Heart right ventricle (tissue), 16 donors: ENCODE measurements at regions not wholly inside any gene's neighbourhood (a gene's known extent, or its start where the extent isn't known, plus 50 kb on each side); places are given as distances from the start of the nearest gene placed in this dataset.

Source experiments
- ATAC-seq, 8 donors: fragments of 200-7000 bp; cut with Tn5 transposase; one replicate each; pipeline ENCODE4 v1.9.1; 2020; ENCODE audit warnings: mild to moderate bottlenecking in 8 of 8, moderate library complexity in 8 of 8, moderate number of reproducible peaks in 1 of 8
- DNase-seq, 2 donors: peaks; one replicate each; pipeline ENCODE4 v3.0.0-alpha.2; 2020
- H3K27ac ChIP-seq, 10 donors: fragments of 200-600 bp; sonication (generic) in 2 of 10; one replicate each; pipeline versions ENCODE4 v1.5.0 to v1.8.0; 2020 to 2022; ENCODE audit warnings: mild to moderate bottlenecking in 3 of 10
- H3K27me3 ChIP-seq, 7 donors: fragments of 200-600 bp; one replicate each; pipeline ENCODE4 v1.8.0; 2021 to 2022; ENCODE audit warnings: mild to moderate bottlenecking in 2 of 7
- H3K36me3 ChIP-seq, 9 donors: fragments of 200-600 bp; sonication (generic) in 1 of 9; one replicate each; pipeline versions ENCODE4 v1.5.0 to v1.8.0; 2020 to 2022; ENCODE audit warnings: mild to moderate bottlenecking in 2 of 9
- H3K4me1 ChIP-seq, 9 donors: fragments of 200-600 bp; sonication (generic) in 1 of 9; one replicate each; pipeline versions ENCODE4 v1.5.0 to v1.8.0; 2020 to 2022; ENCODE audit warnings: mild to moderate bottlenecking in 4 of 9
- H3K4me3 ChIP-seq, 10 donors: fragments of 200-600 bp; sonication (generic) in 2 of 10; one replicate each; pipeline versions ENCODE4 v1.5.0 to v1.8.0; 2020 to 2022; ENCODE audit warnings: mild to moderate bottlenecking in 7 of 10, moderate library complexity in 2 of 10
- H3K9me3 ChIP-seq, 11 donors: fragments of 200-600 bp in 10 of 11; sonication (generic) in 2 of 11; one replicate each; pipeline versions ENCODE4 v1.5.0 to v1.8.0; 2013 to 2022; ENCODE audit warnings: mild to moderate bottlenecking in 2 of 11, control low read depth in 1 of 11, moderate library complexity in 1 of 11
- CTCF ChIP-seq, 9 donors: fragments of 200-600 bp; sonication (generic) in 2 of 9; IDR thresholded peaks; one replicate each; pipeline versions ENCODE4 v1.5.0 to v1.8.0; 2021 to 2022; ENCODE audit warnings: antibody characterized with exemption in 9 of 9, mild to moderate bottlenecking in 5 of 9, moderate library complexity in 1 of 9
- WGBS, 2 donors: extraction: QIAGEN DNeasy Blood & Tissue Kit; methylation state at CpG; one replicate each; pipeline ENCODE4 v1.1.7; 2013; ENCODE audit warnings: inconsistent platforms in 1 of 2; 5-methylcytosine and 5-hydroxymethylcytosine counted together
- intact Hi-C, 10 donors: fragments of 100-400 bp; cut with DNase I; formaldehyde crosslinking; loops; one replicate each; pipeline versions ENCODE4 v1.11.1 to v1.14.2; 2022
- donor health status: Arrhythmogenic right ventricular cardiomyopathy.
- donor health status: ischemic (EF 13 %, LVEDD 7.1; RV severe dilation, severe dysfunction).
- donor health status: healthy with polysubstance abuse.
- donor health status: DM: no; HTN: yes; CAD: no.
- donor health status: DM: no; HTN: no; CAD: no.
- donor health status: ischemic (EF 25% LVEDD 6.9; RV normal size, moderate dysfunction).
- donor health status: ischemic (EF 25% LVEDD 5.7; RV mildly dilated, moderate dysfunction).
- donor health status: healthy.
- donor health status: DM: yes; HTN: yes; CAD: no.
- donor health status: Ischemic cardiomyopathy.
- donor health status: ischemic (EF 35%, LVEDD 5.7; RV mildly dilated, moderate dysfunction).
- donor health status: nonischemic (EF 11% LVEDD 7.7; RV severe dilation, severe dysfunction).
- donor health status: DM: yes; HTN: yes; CAD: no.
- donor health status: PGD.
- donor health status: ischemic (EF 29% LVEDD 5.4; RV normal size, mild dysfunction).
- donor health status: nonischemic (EF 23%, LVEDD 6.1; RV moderate dilation, normal function).

- no peak for DNase-seq
- Histone ChIP-seq H3K9me3 (peaks cover 0 to 4% (median 0%) of the 10 kb centered on the region in 11 donors), H3K36me3 (no peaks in the 10 kb centered on the region), H3K4me3 (no peak overlapping the region), H3K4me1 (no peaks in the 10 kb centered on the region), H3K27me3 (no peaks in the 10 kb centered on the region), H3K27ac (no peak overlapping the region)
- no peak for TF ChIP-seq CTCF (IDR thresholded peaks at IDR 0.05)
- WGBS, 2 donors: 81 to 88% methylated on average over 1 of the region's 1 CpG
- ATAC-seq: no peak
- intact Hi-C loops: no loop called here
Measured at GRCh38 chr13:72113076-72113475, 246.1 kb upstream of the DACH1 start.

GRCh38 chr13:72112216-72112615, 245.2 kb upstream of the DACH1 start:
- 86% methylated on average over 2 of the region's 2 CpGs for WGBS, 2 donors

GRCh38 chr13:72109863-72110262, 242.9 kb upstream of the DACH1 start:
- no peak for TF ChIP-seq CTCF (IDR thresholded peaks at IDR 0.05)
- no peaks in the 10 kb centered on the region for H3K27me3 ChIP-seq
- H3K9me3 ChIP-seq: peaks cover 0 to 9% (median 0%) of the 10 kb centered on the region in 11 donors
- DNase-seq (no peak), ATAC-seq (no peak)
- no peaks in the 10 kb centered on the region for H3K4me1 ChIP-seq
- H3K4me3 ChIP-seq: no peak overlapping the region
- 88 to 91% methylated on average over 4 of the region's 4 CpGs for WGBS, 2 donors
- no peak overlapping the region for H3K27ac ChIP-seq
- no peaks in the 10 kb centered on the region for H3K36me3 ChIP-seq
- intact Hi-C loops: no loop called here

More at GRCh38 chr13:72112216-72112615, 245.2 kb upstream of the DACH1 start:
- ATAC-seq (no peak), DNase-seq (no peak)
- Histone ChIP-seq H3K27ac (no peak overlapping the region), H3K4me3 (no peak overlapping the region), H3K36me3 (no peaks in the 10 kb centered on the region), H3K4me1 (no peaks in the 10 kb centered on the region), H3K9me3 (peaks cover 0 to 4% (median 0%) of the 10 kb centered on the region in 11 donors), H3K27me3 (no peaks in the 10 kb centered on the region)
- intact Hi-C loops: no loop called here
- no peak for TF ChIP-seq CTCF (IDR thresholded peaks at IDR 0.05)

- TF ChIP-seq CTCF (IDR thresholded peaks at IDR 0.05): no peak
- no peak overlapping the region for H3K27ac ChIP-seq
- H3K36me3 ChIP-seq: no peaks in the 10 kb centered on the region
- ATAC-seq: no peak
- DNase-seq: no peak
- no peaks in the 10 kb centered on the region for H3K4me1 ChIP-seq
- peaks cover 0 to 9% (median 0%) of the 10 kb centered on the region in 11 donors for H3K9me3 ChIP-seq
- 88 to 93% methylated on average over 1 of the region's 1 CpG for WGBS, 2 donors
- no peak overlapping the region for H3K4me3 ChIP-seq
- H3K27me3 ChIP-seq: no peaks in the 10 kb centered on the region
- intact Hi-C loops: no loop called here
Measured at GRCh38 chr13:72104656-72105180, 237.7 kb upstream of the DACH1 start.
